Left colon (tissue), 2 donors: ENCODE measurements at regions not wholly inside any gene's neighbourhood (a gene's known extent, or its start where the extent isn't known, plus 50 kb on each side); places are given as distances from the start of the nearest gene placed in this dataset.
"Not testable (repeated sequence)": the region's sequence is repeated elsewhere in the genome, so short reads cannot be mapped to it uniquely, and the experiment has no call there.

Experiments used
- ATAC-seq: fragments of 200-7000 bp; cut with Tn5 transposase; one replicate; pipeline ENCODE4 v1.9.1; 2020; ENCODE audit warnings: mild to moderate bottlenecking, moderate library complexity
- DNase-seq, 2 donors: peaks; one replicate each; pipeline ENCODE4 v3.0.0-alpha.2; 2020
- intact Hi-C, 2 donors: fragments of 100-400 bp; cut with DNase I in 1 of 2; cut with micrococcal nuclease in 1 of 2; formaldehyde crosslinking; loops; one replicate each; pipeline versions ENCODE4 v1.11.2 to v1.14.0; 2022; cut with DNase I, micrococcal nuclease
- donor health status: DM: no; HTN: no; CAD: no.
- donor health status: DM: yes; HTN: yes; CAD: no.

- intact Hi-C loops, ATAC-seq, DNase-seq: not testable (repeated sequence)
These were observed 97.9 kb downstream of the CDRT15L2 start for GRCh38 chr17:20677469-20677868.

GRCh38 chr17:20678424-20678823 lies 98.9 kb downstream of the CDRT15L2 start:
- intact Hi-C loops, ATAC-seq, DNase-seq: not testable (repeated sequence)

GRCh38 chr17:20681746-20682722 lies 102.5 kb downstream of the CDRT15L2 start:
- DNase-seq, ATAC-seq, intact Hi-C loops: not testable (repeated sequence)

- DNase-seq, intact Hi-C loops, ATAC-seq: not testable (repeated sequence)
These were observed 104.2 kb downstream of the CDRT15L2 start for GRCh38 chr17:20683651-20684229.

GRCh38 chr17:20684975-20685374 lies 105.5 kb downstream of the CDRT15L2 start:
- DNase-seq, ATAC-seq, intact Hi-C loops: not testable (repeated sequence)

- intact Hi-C loops, ATAC-seq, DNase-seq: not testable (repeated sequence)
These were observed 108.1 kb downstream of the CDRT15L2 start for GRCh38 chr17:20687584-20687983.

- ATAC-seq, intact Hi-C loops, DNase-seq: not testable (repeated sequence)
These were observed 109.7 kb downstream of the CDRT15L2 start for GRCh38 chr17:20689170-20689749.

- DNase-seq, intact Hi-C loops, ATAC-seq: not testable (repeated sequence)
These were observed 113.2 kb downstream of the CDRT15L2 start for GRCh38 chr17:20692706-20693105.

- ATAC-seq, DNase-seq, intact Hi-C loops: not testable (repeated sequence)
These were observed 116.3 kb downstream of the CDRT15L2 start for GRCh38 chr17:20695871-20696270.

GRCh38 chr17:20698463-20699206 lies 119.1 kb downstream of the CDRT15L2 start:
- peak; percentile 99 for ATAC-seq
- DNase-seq, result peak; percentile 5 to 38
- intact Hi-C loops, result not testable (repeated sequence)

- DNase-seq, ATAC-seq, intact Hi-C loops: not testable (repeated sequence)
These were observed 121.0 kb downstream of the CDRT15L2 start for GRCh38 chr17:20700528-20700927.

- DNase-seq, ATAC-seq, intact Hi-C loops: not testable (repeated sequence)
These were observed 121.8 kb downstream of the CDRT15L2 start for GRCh38 chr17:20701366-20701765.

GRCh38 chr17:20702692-20703091 lies 123.2 kb downstream of the CDRT15L2 start:
- no peak for DNase-seq
- ATAC-seq, result no peak
- intact Hi-C loops, result no loop called here

GRCh38 chr17:20703781-20704180 lies 124.3 kb downstream of the CDRT15L2 start:
- intact Hi-C loops, result no loop called here

GRCh38 chr17:20705186-20705585 lies 125.7 kb downstream of the CDRT15L2 start:
- DNase-seq, intact Hi-C loops, ATAC-seq: not testable (repeated sequence)

More at GRCh38 chr17:20703781-20704180, 124.3 kb downstream of the CDRT15L2 start:
- DNase-seq, result no peak
- ATAC-seq, result no peak

- DNase-seq (peak; percentile 14 to 41), ATAC-seq (peak; percentile 92)
- intact Hi-C loops, result no loop called here
These were observed 127.3 kb downstream of the CDRT15L2 start for GRCh38 chr17:20706751-20707373.

GRCh38 chr17:20708821-20709220 lies 129.3 kb downstream of the CDRT15L2 start:
- intact Hi-C loops, DNase-seq, ATAC-seq: not testable (repeated sequence)

- DNase-seq, ATAC-seq, intact Hi-C loops: not testable (repeated sequence)
These were observed 137.0 kb downstream of the CDRT15L2 start for GRCh38 chr17:20716481-20716880.
